ENCODE measurements at regions not wholly inside any gene's neighbourhood (a gene's known extent, or its start where the extent isn't known, plus 50 kb on each side); places are given as distances from the start of the nearest gene placed in this dataset.
"Not testable (repeated sequence)": the region's sequence is repeated elsewhere in the genome, so short reads cannot be mapped to it uniquely, and the experiment has no call there.

- no peak overlapping the region for H3K56ac ChIP-seq (ENCODE audit: extremely low read depth, insufficient read depth, low read length)
- H3K9me3 ChIP-seq (ENCODE audit: control insufficient read depth, insufficient read depth, low read length): no peaks in the 10 kb centered on the region; the same call in 1 of the 2 replicates
- DNase-seq (no peak), ATAC-seq (ENCODE audit: low read depth) (no peak)
- no peak overlapping the region for H2BK120ac ChIP-seq (ENCODE audit: low read depth, low read length)
- no peak overlapping the region for H3K14ac ChIP-seq (replicated peaks; ENCODE audit: low read depth, low read length)
- no peak overlapping the region for H3K18ac ChIP-seq (ENCODE audit: low read depth, low read length)
- H4K20me1 ChIP-seq (ENCODE audit: insufficient read depth, low read length): no peaks in the 10 kb centered on the region
- no peaks in the 10 kb centered on the region for H3K79me1 ChIP-seq (ENCODE audit: low read depth in 1 of 2, low read length in 2 of 2)
- no peak overlapping the region for H2AK9ac ChIP-seq (replicated peaks; ENCODE audit: low read depth, low read length, poor library complexity)
- BruUV-seq (replicated peaks): no TSS peak
- intact Hi-C loops (cut with micrococcal nuclease) (loop anchor here (5.0 kb wide), 1 partner anchor 360 kb away; the partner anchor contains the start of gene FZD8), dilution Hi-C loops (cut with HindIII; ENCODE audit: low sequenced_read_pairs, unreplicated experiment) (no loop called here), in situ Hi-C loops (cut with MboI; ENCODE audit: low sequenced_read_pairs) (no loop called here)
- TF ChIP-seq BHLHE40 (IDR thresholded peaks at IDR 0.05; ENCODE audit: low read depth, low read length) (no peak), RCOR1 (IDR thresholded peaks at IDR 0.05; ENCODE audit: insufficient replicate concordance, low read length) (no peak), CHD1 (IDR thresholded peaks at IDR 0.05; ENCODE audit: low read depth, low read length) (no peak), POLR2A (IDR thresholded peaks at IDR 0.05; ENCODE audit: low read depth, low read length) (no peak), RFX5 (IDR thresholded peaks at IDR 0.05; ENCODE audit: low read depth, low read length) (no peak), FOS (IDR thresholded peaks at IDR 0.05; ENCODE audit: low read depth, low read length) (no peak)
- no peaks in the 10 kb centered on the region for H3K9me1 ChIP-seq (ENCODE audit: insufficient read depth, low read length)
- no peak overlapping the region for H2BK5ac ChIP-seq (ENCODE audit: low read depth, low read length, poor library complexity, severe bottlenecking)
- no peak overlapping the region for H2BK15ac ChIP-seq (ENCODE audit: low read depth, low read length)
- no peak overlapping the region for H4K5ac ChIP-seq (ENCODE audit: low read depth, low read length)
- H3K4me1 ChIP-seq (ENCODE audit: control insufficient read depth, insufficient read depth, low read length): no peaks in the 10 kb centered on the region
- H3K4me3 ChIP-seq (ENCODE audit: insufficient read depth, low read depth, low read length): no peak overlapping the region
- H2AFZ ChIP-seq (replicated peaks; ENCODE audit: low read length, poor library complexity): no peak overlapping the region
- ChIA-PET POLR2A (ENCODE audit: unreplicated experiment) (no interaction called here), CTCF (no interaction called here)
- no peak overlapping the region for H4K8ac ChIP-seq (ENCODE audit: low read depth in 2 of 2, low read length in 2 of 2)
- WGBS, 2 experiments (ENCODE audit: extremely low coverage in 2 of 2, insufficient read length in 1 of 2): no CpG with 5 or more reads among the region's 5 CpGs
- no peak overlapping the region for H2AK5ac ChIP-seq (ENCODE audit: low read depth, low read length)
- no peak overlapping the region for H2BK20ac ChIP-seq (ENCODE audit: low read depth, low read length)
- H3K4ac ChIP-seq (ENCODE audit: low read depth, low read length): no peak overlapping the region
- H3K4me2 ChIP-seq (ENCODE audit: low read depth, low read length): no peak overlapping the region
- no peak overlapping the region for H3K9ac ChIP-seq (ENCODE audit: low read depth, low read length)
- H3K27ac ChIP-seq (ENCODE audit: insufficient read depth, low read length): no peak overlapping the region
- H3K36me3 ChIP-seq (ENCODE audit: control insufficient read depth, insufficient read depth, low read length): no peaks in the 10 kb centered on the region
- H3K27me3 ChIP-seq (ENCODE audit: control insufficient read depth, insufficient read depth, low read length): no peaks in the 10 kb centered on the region; the same call in none of the 2 replicates
- H4K91ac ChIP-seq (ENCODE audit: insufficient read depth, low read depth, low read length): no peak overlapping the region
- H3K23ac ChIP-seq (ENCODE audit: low read depth, low read length): no peak overlapping the region
Measured at GRCh38 chr10:36002445-36002844, 360.3 kb upstream of the FZD8 start.

GRCh38 chr10:36000754-36001153, 358.7 kb upstream of the FZD8 start:
- no CpG with 5 or more reads among the region's 1 CpG for WGBS, 2 experiments (ENCODE audit: extremely low coverage in 2 of 2, insufficient read length in 1 of 2)
- POLR2A ChIA-PET (ENCODE audit: unreplicated experiment); H4K8ac ChIP-seq (ENCODE audit: low read depth in 2 of 2, low read length in 2 of 2); BruUV-seq (replicated peaks); H4K5ac ChIP-seq (ENCODE audit: low read depth, low read length); H3K27me3 ChIP-seq (ENCODE audit: control insufficient read depth, insufficient read depth, low read length); dilution Hi-C loops (cut with HindIII; ENCODE audit: low sequenced_read_pairs, unreplicated experiment); H3K14ac ChIP-seq (replicated peaks; ENCODE audit: low read depth, low read length); H3K23ac ChIP-seq (ENCODE audit: low read depth, low read length); ATAC-seq (ENCODE audit: low read depth); H3K27ac ChIP-seq (ENCODE audit: insufficient read depth, low read length); H2AK9ac ChIP-seq (replicated peaks; ENCODE audit: low read depth, low read length, poor library complexity); H2BK15ac ChIP-seq (ENCODE audit: low read depth, low read length); CTCF ChIA-PET; H3K18ac ChIP-seq (ENCODE audit: low read depth, low read length); H2BK20ac ChIP-seq (ENCODE audit: low read depth, low read length); H2BK5ac ChIP-seq (ENCODE audit: low read depth, low read length, poor library complexity, severe bottlenecking); H3K4me3 ChIP-seq (ENCODE audit: insufficient read depth, low read depth, low read length); H3K79me1 ChIP-seq (ENCODE audit: low read depth in 1 of 2, low read length in 2 of 2); H2BK120ac ChIP-seq (ENCODE audit: low read depth, low read length); H3K9me1 ChIP-seq (ENCODE audit: insufficient read depth, low read length); H3K56ac ChIP-seq (ENCODE audit: extremely low read depth, insufficient read depth, low read length); H3K36me3 ChIP-seq (ENCODE audit: control insufficient read depth, insufficient read depth, low read length); in situ Hi-C loops (cut with MboI; ENCODE audit: low sequenced_read_pairs); H4K20me1 ChIP-seq (ENCODE audit: insufficient read depth, low read length); H3K9ac ChIP-seq (ENCODE audit: low read depth, low read length); H3K9me3 ChIP-seq (ENCODE audit: control insufficient read depth, insufficient read depth, low read length); H2AFZ ChIP-seq (replicated peaks; ENCODE audit: low read length, poor library complexity); H4K91ac ChIP-seq (ENCODE audit: insufficient read depth, low read depth, low read length); H2AK5ac ChIP-seq (ENCODE audit: low read depth, low read length); DNase-seq; H3K4me1 ChIP-seq (ENCODE audit: control insufficient read depth, insufficient read depth, low read length); H3K4ac ChIP-seq (ENCODE audit: low read depth, low read length); H3K4me2 ChIP-seq (ENCODE audit: low read depth, low read length): not testable (repeated sequence)
- intact Hi-C loops (cut with micrococcal nuclease): loop anchor here (5.0 kb wide), 1 partner anchor 358 kb away; the partner anchor contains the start of gene FZD8

All from IMR-90 (cell line).